ENCODE measurements at regions not wholly inside any gene's neighbourhood (a gene's known extent, or its start where the extent isn't known, plus 50 kb on each side); places are given as distances from the start of the nearest gene placed in this dataset.

GRCh38 chr21:38057626-38058025 lies 141.4 kb upstream of the KCNJ6 start:
- no peak for TF ChIP-seq CTCF (IDR thresholded peaks at IDR 0.05)
- no peak for TF ChIP-seq POLR2A (IDR thresholded peaks at IDR 0.05)
